ENCODE measurements at regions not wholly inside any gene's neighbourhood (a gene's known extent, or its start where the extent isn't known, plus 50 kb on each side); places are given as distances from the start of the nearest gene placed in this dataset.
"Not testable (repeated sequence)": the region's sequence is repeated elsewhere in the genome, so short reads cannot be mapped to it uniquely, and the experiment has no call there.

- DNase-seq (ENCODE audit: low spot score): no peak
These were observed 82.2 kb upstream of the SLC22A16 start for GRCh38 chr6:110558575-110558974.

- DNase-seq (ENCODE audit: low spot score): no peak
These were observed 80.8 kb upstream of the SLC22A16 start for GRCh38 chr6:110557199-110557598.

GRCh38 chr6:110556317-110557110 is 80.1 kb upstream of the SLC22A16 start:
- no peak for DNase-seq (ENCODE audit: low spot score)

- DNase-seq (ENCODE audit: low spot score): no peak
These were observed 78.6 kb upstream of the SLC22A16 start for GRCh38 chr6:110554966-110555460.

- no peak for DNase-seq (ENCODE audit: low spot score)
These were observed 78.0 kb upstream of the SLC22A16 start for GRCh38 chr6:110554441-110554840.

GRCh38 chr6:110552901-110553641 is 76.7 kb upstream of the SLC22A16 start:
- DNase-seq (ENCODE audit: low spot score): no peak

- DNase-seq (ENCODE audit: low spot score): no peak
These were observed 75.7 kb upstream of the SLC22A16 start for GRCh38 chr6:110552076-110552475.

- DNase-seq (ENCODE audit: low spot score): no peak
These were observed 74.7 kb upstream of the SLC22A16 start for GRCh38 chr6:110551088-110551487.

- DNase-seq (ENCODE audit: low spot score): no peak
These were observed 73.9 kb upstream of the SLC22A16 start for GRCh38 chr6:110550353-110550752.

- DNase-seq (ENCODE audit: low spot score): no peak
These were observed 72.9 kb upstream of the SLC22A16 start for GRCh38 chr6:110549277-110549676.

GRCh38 chr6:110548110-110548847 is 71.9 kb upstream of the SLC22A16 start:
- no peak for DNase-seq (ENCODE audit: low spot score)

- DNase-seq (ENCODE audit: low spot score): no peak
These were observed 71.0 kb upstream of the SLC22A16 start for GRCh38 chr6:110547266-110547964.

GRCh38 chr6:110545081-110545872 is 68.9 kb upstream of the SLC22A16 start:
- DNase-seq (ENCODE audit: low spot score): no peak

- no peak for DNase-seq (ENCODE audit: low spot score)
These were observed 68.1 kb upstream of the SLC22A16 start for GRCh38 chr6:110544472-110544871.

- DNase-seq (ENCODE audit: low spot score): no peak
These were observed 66.7 kb upstream of the SLC22A16 start for GRCh38 chr6:110543106-110543505.

GRCh38 chr6:110542311-110543024 is 66.1 kb upstream of the SLC22A16 start:
- DNase-seq (ENCODE audit: low spot score): no peak

GRCh38 chr6:110541701-110542309 is 65.4 kb upstream of the SLC22A16 start:
- no peak for DNase-seq (ENCODE audit: low spot score)

GRCh38 chr6:110539277-110540019 is 63.0 kb upstream of the SLC22A16 start:
- not testable (repeated sequence) for DNase-seq (ENCODE audit: low spot score)
